HG03039 (cell line): ENCODE measurements at regions not wholly inside any gene's neighbourhood (a gene's known extent, or its start where the extent isn't known, plus 50 kb on each side); places are given as distances from the start of the nearest gene placed in this dataset.

Experiments used
- ATAC-seq: cut with Tn5 transposase; IDR thresholded peaks from one replicate; pipeline ENCODE4 v1.9.1; 2021; ENCODE audit warnings: mild to moderate bottlenecking, moderate library complexity; ENCODE audit not compliant: unreplicated experiment

DNA sequence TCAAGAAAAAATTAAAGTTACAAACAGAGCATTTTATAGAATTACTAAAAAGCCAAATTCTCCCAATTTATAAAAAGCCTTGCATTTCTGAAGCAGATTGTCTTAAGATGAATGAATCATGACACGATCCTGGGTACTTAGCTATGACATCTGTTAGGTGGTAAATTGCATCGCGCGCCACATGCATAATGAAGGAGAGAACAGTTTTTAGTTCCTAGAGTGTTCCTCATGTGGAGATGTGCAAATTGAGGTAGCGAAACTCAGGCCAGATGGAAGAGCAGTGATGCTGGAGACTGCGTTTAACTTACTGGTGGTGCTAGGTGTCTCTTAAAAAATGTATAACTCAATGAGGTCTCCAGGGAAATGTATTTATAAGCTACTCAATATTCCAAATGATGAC is 516.1 kb downstream of the EFNA5 start:
- ATAC-seq, result no peak

DNA sequence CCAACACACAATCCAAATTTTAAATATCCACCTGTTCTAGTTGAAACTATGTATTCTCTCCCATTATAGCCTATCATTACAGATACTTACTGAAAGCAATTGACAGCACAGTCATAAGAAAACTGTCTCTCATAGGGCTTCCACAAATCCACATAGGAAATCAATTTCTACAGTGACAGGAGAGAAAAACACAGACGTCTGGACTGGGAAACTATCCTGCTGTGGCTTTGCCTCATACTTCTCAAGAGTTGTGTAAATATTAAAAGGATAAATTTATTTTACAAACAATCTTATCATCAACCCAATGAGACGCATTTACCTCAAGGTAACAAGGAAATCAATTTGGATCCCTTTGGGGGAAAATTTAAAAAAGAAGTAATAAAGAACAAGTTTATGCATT is 517.5 kb downstream of the EFNA5 start:
- no peak for ATAC-seq

DNA sequence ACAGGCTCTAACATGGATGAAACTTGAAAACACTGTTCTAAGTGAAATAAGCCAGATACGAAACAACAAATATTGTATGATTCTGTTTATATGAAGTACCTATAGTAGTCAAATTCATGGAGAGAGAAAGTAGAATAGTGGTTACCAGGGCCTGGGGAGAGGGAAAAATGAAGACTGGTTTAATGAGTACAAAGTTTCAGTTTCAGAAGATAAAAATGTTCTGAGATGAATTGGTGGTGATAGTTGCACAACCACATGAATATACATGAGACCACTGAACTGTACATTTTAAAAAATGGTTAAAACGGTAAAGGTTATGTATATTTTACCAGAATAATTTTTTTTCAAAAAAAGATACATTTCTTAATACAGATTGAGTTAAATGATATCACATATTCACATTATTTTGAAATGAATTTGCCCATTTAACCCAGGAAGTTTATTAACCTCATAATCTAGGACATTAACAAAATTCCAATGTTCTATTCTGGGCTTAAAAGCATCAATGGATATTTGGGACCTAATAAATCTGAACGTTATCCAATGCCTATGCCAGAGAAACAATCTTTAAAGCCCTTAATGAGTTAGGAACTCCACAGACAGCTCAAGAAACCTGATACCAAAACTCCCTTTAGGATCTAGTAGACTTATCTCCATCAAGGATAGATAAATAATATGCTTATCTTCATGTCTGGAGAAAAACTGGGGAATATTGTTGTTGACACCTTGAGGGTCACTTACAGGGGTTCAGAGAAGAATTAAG is 521.3 kb downstream of the EFNA5 start:
- no peak for ATAC-seq

DNA sequence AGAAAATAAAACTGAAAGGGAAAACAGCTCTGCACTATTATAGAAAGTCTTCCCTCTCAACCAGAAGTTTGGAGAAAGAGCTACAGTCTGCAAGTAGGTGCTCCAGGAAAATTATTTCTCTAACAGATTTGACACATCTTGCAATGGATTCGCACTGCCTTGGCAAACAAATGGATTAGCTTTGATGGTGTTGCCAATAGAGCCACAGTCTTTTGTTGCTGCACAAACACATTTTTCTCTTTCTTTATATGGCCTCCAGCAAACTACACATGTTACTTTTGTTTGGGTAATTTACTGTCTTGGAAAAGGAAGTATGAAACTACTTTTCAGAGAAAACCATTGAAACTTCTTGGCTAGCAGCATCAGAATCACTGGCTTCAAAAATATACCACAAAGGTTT is 523.1 kb downstream of the EFNA5 start:
- ATAC-seq, result no peak

DNA sequence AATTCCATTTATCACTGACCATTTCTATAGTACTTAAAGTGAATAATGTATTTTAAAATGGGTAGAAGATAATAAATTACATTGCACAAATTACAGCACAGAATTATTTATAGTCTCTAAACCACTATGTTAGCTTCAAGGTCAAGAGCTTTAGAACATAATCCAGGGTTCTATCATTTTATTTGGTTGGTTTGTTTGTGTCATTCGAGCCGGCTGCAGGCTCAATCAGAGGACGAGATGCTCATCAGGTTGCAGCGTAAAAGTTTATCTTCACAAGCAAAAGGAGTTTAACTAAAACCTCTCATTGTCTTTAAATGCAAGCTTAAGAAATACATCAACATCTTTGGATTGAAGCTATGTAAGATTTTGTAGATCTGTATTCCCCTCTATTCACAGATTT is 523.8 kb downstream of the EFNA5 start:
- no peak for ATAC-seq

DNA sequence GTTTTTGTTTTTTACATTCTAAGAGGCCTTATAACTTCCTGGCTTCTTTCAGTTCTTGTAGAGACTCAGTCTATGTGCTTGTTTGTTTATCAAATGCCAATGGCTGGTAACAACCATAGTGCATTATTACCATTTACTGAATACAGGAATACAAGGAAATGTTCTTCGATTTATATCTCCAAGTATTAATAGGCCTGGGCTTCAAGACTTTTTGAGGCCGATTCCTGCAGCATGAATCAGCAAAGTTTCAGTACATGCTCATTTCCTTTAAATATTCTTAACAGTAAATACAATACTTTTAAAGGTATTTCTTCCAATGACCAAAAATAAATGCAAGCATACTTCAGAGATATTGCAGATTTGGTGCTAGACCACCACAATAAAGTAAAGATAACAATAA is 535.3 kb downstream of the EFNA5 start:
- ATAC-seq, result no peak

DNA sequence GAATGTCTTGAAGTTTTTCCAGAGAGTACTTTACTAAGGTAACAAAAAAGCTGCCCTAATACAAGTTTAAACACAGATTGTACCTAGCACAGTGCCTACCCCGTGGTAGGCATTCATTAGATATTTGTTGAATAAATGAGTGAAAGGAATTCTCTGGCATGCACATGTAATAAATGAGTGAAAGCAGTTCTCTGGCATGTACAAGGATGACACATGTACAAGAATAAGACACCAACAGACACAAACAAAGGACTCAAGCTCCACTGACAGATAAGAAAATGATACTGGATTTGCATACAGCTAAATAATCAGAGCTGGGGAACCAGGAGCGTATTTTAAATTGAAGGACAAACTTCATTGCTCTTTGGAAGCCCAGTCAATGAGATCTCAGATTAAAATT is 535.8 kb downstream of the EFNA5 start:
- no peak for ATAC-seq

DNA sequence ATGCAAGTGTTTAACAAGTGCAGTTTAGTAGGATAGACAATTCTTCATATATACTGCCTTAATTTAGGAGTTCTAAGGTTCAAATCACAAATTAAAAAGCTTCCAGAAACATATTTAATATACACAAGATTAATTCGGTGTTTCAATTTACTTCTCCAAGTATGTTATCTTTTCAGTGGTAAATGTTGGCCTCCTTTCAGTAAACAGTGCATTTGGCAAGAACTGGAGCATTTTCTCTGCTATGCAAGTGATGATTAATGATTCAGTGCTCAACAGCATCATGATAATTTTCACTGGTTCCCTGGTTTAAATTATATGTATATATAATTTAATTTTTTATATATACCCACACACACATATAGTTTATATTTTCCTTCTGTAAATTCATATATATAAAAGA is 541.7 kb downstream of the EFNA5 start:
- no peak for ATAC-seq

DNA sequence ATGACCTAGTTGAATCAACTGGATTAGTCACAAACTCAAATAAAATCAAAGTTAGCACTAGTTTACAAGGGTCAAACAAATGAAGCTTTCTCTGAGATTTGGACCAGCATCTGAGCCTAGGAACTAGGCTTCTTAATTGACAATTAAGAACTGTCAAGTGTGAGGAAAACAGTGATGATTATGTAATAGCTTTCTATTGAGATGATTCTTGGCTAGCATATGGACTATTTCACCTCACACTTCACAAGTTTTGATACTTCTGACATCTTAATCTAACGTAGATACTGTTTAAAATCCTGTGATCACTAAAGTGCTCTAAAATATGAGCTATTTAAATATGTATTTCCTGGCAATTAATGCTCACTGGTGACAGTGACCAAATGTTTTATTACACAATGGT is 542.9 kb downstream of the EFNA5 start:
- no peak for ATAC-seq

DNA sequence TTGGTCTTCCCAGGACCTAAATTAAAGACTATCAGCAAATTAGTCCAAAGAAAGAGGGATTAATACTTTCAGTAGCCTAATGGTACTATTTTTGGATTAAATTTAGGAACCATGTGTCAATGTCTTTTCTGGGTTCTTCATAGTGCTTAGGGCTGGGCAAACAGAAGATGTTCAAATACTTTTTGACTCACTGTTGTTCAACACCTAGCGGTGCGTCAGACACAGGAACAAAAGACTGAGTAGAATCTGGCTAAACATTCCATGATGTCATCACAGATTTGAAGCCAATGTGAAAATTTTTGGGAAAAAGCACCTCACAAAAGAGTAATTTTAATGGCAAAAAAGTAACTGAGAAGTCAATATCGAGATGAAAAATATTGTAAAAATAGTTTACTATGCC is 544.4 kb downstream of the EFNA5 start:
- ATAC-seq, result no peak

DNA sequence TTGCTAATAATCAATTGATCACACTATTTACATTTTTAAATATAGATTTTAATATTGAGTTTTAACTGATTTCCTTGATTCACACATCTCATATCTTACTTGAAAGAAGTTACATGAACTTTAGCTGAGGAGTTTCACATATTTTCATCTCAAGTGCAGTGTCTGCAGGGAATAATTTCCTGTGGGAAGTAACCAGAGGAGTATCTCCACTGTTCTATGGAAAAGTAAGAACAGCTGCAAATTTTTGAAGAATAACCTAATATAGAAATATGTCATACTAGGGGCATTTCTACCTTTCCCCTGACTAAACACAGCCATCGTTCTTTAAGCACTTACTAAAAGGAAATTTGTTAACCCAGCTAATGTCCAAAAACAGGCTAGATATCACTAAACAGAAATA is 546.4 kb downstream of the EFNA5 start:
- ATAC-seq, result no peak

DNA sequence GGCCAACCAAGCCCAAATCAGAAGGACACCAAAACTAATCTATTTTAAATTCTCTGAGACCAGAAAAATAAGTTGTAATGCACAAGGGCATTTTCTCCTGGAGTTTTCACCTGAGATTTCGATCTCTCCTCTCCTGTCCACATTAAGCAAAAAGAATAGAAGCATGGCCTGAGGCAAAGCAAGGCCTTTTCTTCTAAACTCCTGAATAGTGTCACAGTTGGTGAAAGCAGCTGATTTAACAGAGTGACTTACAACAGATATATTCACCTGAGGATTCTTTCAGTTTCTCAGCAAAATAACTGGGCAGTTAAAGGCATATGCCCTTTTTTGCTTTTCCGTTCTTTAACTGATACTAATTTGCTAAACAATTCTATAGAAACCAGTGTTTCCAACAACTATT is 547.7 kb downstream of the EFNA5 start:
- ATAC-seq, result no peak

DNA sequence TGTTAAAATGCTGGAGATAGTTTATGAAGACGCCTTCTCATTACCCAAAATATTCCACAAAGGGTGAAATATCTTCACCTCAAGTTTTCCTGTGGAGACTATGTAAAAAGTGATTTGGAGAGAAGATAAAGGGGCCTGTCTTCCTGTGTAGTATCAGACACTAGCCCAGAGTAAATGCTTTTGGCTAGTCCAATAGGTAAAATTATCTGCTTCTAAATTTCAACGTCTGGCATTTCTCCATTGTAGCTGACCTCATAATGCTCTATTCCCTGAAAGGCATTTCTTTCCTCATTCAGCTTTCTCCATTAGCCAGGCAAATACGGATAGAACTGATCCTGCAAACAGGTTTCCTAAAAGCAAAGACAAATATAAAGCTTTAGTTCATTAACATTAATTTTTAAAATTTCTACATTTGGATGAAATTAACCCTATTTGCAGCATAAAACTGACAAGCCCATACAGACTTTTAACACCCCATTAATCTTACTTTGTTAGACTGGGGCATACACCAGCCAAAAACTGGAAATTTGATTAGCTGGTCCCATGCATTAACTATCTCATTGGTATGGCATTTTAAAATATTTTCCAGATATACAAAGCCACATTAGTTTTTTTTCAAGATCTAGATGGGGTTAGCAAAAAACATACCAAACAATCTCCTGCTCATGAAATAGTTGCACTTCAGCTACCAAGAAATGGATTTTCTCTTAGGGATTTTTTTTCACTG is 548.8 kb downstream of the EFNA5 start:
- no peak for ATAC-seq

DNA sequence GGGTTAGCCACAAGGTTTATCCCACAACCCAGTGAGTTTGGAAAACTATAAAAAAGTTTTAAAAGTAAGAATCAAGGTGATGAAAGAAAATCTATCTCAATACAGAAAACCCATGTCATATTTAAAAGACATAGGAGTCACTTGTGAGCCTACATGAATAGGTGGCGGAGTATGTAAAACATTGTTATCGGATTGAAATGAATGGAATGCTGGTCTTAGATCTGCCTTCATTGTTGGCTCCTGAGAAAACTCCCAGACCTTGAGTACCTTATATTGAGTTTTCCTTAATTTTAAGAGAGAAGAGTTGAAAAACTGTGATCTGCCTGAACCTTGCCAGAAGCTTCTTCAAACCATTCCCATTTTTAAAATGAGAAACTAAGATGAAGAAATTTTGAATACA is 551.1 kb downstream of the EFNA5 start:
- ATAC-seq, result no peak

DNA sequence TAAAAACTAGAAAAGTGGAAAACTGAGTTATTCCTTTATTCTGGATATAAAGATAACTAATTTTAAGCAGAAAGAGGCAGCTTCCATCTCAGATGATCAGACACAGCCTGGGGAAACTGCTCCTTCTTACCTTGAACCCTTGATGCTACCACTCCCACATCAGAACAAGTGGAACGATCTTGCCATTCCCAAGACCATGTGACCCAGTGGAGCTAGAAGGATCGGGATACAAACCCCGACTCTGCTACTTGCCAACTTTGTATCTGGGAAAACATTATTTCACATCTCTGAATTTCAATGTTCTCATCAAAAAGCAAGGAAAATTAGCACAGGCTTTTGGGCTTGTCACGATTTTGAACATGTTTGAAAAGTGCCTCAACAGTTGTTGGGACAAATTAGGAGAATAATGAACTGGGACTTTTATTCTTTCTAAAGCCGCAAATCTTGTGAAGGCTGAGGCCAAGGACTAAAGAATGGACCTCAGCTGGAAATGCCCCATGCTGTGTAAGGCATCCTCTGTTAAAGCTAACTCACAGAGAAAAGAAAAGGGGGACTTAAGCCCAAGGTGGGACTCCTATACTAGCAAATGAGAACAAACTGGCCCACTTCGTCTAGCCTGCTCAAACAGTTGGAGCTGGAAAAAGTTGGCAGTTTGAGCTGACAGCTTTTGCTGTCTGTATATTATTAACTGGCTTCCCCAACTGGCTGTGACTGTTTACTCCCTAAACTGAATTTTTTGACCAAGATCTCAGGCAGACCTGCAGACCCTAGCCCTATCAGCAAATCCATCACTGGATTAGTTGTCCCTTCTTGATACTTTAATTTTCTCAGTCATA is 552.3 kb downstream of the EFNA5 start:
- no peak for ATAC-seq

DNA sequence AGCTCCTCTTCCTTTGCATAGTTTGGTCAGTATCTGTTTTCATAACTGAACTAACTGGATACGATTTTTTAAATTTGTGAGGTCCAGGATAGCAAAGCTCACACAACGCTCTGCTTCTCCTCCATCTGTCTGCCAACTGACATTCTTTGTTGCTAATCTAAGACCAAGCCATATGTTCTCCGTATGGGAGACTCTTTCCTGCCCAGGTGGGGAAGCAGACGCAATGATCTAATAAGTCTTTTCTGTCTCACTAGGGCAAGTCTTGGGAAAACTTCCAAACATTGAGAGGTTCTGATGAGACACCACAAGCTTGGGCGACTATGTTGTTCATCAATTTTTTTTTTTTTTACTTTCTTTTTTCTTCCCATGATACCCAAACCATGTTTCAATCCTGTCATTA is 558.5 kb downstream of the EFNA5 start:
- no peak for ATAC-seq

DNA sequence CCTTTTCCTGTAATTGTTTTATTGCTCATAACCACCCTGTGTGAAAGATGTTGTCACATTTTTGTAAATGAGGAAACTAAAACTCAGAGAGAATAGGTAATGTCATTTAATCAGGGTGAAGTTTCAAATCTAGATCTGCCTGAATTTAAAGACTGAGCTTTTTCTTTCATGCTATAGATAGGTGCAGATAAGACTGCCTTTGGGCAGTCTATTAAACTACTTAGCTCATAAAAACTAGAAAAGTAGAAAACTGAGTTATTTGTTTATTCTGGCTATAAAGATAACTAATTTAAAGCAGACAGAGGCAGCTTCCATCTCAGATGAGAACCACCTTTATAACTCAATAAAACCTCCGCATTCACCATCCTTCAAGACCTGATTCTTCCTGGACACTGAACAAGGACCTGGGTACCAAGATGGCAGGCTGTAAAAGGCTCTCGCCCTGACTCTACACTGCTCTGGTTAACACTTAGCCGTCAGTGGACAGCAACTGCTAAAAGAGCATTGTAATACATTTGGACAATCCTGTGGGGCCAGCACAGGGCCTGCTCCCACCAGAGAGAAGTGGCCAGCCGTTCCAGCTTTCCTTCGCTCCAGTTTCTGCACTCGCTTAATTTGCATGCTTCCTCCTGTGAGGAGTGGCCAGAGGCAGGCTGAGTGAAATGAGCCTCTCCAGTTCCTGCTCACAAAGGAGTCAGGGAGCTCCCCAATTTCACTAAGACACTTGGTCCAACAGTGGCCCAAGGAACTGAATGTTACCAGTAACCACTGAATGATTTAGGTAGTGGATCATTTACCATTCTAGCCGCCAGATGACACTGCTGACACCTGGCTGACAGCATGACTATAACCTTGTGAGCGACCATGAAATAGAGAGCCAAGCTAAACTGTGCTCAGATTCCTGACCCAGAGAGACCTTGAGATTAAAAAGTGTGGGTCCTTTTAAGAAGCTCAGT is 566.4 kb downstream of the EFNA5 start:
- no peak for ATAC-seq

DNA sequence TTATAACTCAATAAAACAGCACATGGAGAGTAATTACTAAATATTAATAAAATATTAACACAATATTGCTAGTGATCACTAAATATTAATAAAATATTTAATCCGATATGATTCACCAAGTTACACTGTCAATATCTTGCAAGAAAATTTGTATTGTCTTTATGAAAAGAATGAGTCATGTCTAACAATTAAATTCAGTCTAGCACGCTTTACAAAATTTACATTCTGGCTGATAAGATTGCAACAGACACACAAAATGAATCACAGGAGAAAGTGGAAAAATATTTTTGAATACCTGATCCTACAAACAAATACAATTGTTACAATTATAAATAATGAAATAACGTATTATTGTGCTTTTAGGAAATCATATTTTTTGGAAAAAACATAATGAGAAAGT is 567.2 kb downstream of the EFNA5 start:
- ATAC-seq, result no peak

DNA sequence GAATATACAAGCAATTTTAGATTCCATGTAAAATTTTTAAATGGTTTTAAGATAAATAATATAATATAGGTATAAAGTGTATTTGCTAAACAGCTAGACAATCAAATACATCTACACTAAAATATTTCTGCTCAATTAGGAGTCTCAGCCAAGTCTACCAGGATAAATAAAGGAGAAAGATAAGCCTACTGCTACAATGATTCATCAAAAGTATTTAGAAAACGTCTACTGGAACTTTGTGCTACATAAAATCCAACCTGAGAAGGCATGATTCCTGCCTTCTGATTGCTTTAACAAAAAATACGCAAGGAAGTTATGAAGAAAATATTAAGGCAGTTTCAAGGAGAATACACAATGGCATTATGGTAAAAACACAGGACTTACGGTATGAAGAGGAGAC is 570.6 kb downstream of the EFNA5 start:
- ATAC-seq, result no peak

DNA sequence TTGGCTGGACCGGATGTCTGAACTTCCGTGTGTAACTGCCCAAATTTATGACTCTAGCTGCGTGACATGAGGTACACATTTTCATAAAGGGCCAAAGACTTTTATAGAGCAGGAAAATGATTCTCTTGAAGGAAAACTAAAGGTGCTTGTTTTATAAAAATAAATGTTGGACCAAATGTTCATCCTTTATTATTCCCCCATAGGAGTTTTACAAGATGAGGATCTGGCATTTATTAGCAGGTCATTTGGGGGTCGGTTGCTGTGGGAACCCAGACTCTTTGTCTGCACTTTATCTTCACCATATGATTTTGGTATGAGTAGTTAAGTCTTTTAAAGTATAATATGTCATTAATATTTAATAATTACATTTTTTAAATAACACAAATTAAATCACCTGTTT is 571.2 kb downstream of the EFNA5 start:
- no peak for ATAC-seq

DNA sequence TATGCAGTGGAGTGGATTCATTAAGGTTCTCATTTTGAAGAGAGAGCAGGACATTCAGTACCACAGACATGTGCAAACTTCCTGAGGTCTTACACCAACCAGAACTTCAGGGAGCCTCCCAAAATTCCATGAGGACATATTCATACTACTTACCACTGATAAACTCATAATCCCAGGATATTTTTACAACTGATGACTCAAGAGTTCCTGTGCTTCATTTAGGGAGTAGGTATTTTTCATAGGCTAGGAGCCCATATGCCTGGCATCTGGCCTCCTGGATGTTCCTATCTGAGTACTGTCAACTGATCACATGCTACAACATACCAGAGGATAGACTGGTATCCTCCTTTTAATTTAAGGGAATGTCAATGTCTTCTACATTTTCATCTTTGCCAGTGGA is 578.0 kb downstream of the EFNA5 start:
- no peak for ATAC-seq
